GM12878 (cell line): ENCODE measurements at regions not wholly inside any gene's neighbourhood (a gene's known extent, or its start where the extent isn't known, plus 50 kb on each side); places are given as distances from the start of the nearest gene placed in this dataset.

ENCODE experiments used
- ATAC-seq: fragments of 200-7000 bp; cut with Tn5 transposase; 3 replicates; pipeline ENCODE4 v1.9.1; 2020; ENCODE audit warnings: mild to moderate bottlenecking, moderate library complexity
- BruUV-seq: library from RNA; stranded (reverse); fragments of 400-500 nt; replicated peaks from 2 replicates; lab custom pipeline; 2021; lab: Mats Ljungman, UMichigan
- CTCF ChIA-PET: fragments of 300-600 bp; sonication (Branson Sonifier 250); formaldehyde crosslinking; extraction: SDS; loops from one replicate; lab custom pipeline; 2021; ENCODE audit warnings: inconsistent platforms; lab: Yijun Ruan, JAX
- POLR2A ChIA-PET: fragments of 350-600 bp; formaldehyde crosslinking; extraction: SDS; loops from one replicate; lab custom pipeline; 2021; ENCODE audit warnings: inconsistent platforms; lab: Charles Lee
- RAD21 ChIA-PET: fragments of 300-600 bp; sonication (Branson Sonifier 250); formaldehyde crosslinking; loops from one replicate; lab custom pipeline; 2023; ENCODE audit warnings: antibody characterized with exemption; ENCODE audit not compliant: unreplicated experiment; lab: Charles Lee
- SMC1A ChIA-PET: fragments of 300-600 bp; sonication (Branson Sonifier 250); formaldehyde crosslinking; loops from one replicate; lab custom pipeline; 2023; ENCODE audit not compliant: unreplicated experiment, uncharacterized antibody; lab: Charles Lee
- DNase-seq: peaks from one replicate; pipeline ENCODE4 v3.0.0-alpha.2; 2011; ENCODE audit warnings: low read depth, low spot score
- FAIRE-seq: peaks from 3 replicates; lab custom pipeline; 2011; peaks lifted over from hg19 to GRCh38; lab: Jason Lieb, UNC
- H2AFZ ChIP-seq: 2 replicates; pipeline ENCODE4 v1.6.0; 2011; ENCODE audit warnings: low read depth, low read length, control low read depth; ENCODE audit not compliant: control insufficient read depth
- H3K27ac ChIP-seq: 2 replicates; pipeline ENCODE4 v1.5.1; 2011; ENCODE audit warnings: control low read depth; ENCODE audit not compliant: control insufficient read depth, insufficient read depth
- H3K27me3 ChIP-seq, 2 experiments: replicated peaks in 1 of 2; 2 replicates each; pipeline versions ENCODE4 v1.6.0 to v1.6.1; 2011; ENCODE audit warnings: low read length in 1 of 2; ENCODE audit not compliant: control insufficient read depth in 2 of 2, insufficient read depth in 2 of 2
- H3K36me3 ChIP-seq, 2 experiments: 2 replicates each; pipeline ENCODE4 v1.5.1; 2011; ENCODE audit warnings: low read length in 1 of 2; ENCODE audit not compliant: control insufficient read depth in 2 of 2, insufficient read depth in 2 of 2
- H3K4me1 ChIP-seq: 2 replicates; pipeline ENCODE4 v1.6.1; 2011; ENCODE audit warnings: mild to moderate bottlenecking, low read length, moderate library complexity, mixed read lengths; ENCODE audit not compliant: control insufficient read depth, insufficient read depth
- H3K4me2 ChIP-seq: 2 replicates; pipeline ENCODE4 v1.6.0; 2011; ENCODE audit warnings: control low read depth; ENCODE audit not compliant: control insufficient read depth, insufficient read depth
- H3K4me3 ChIP-seq: fragments of 200-600 bp; sonication (generic); 2 replicates; pipeline ENCODE4 v1.5.1; 2016
- H3K79me2 ChIP-seq: 2 replicates; pipeline ENCODE4 v1.6.0; 2011; ENCODE audit warnings: low read length; ENCODE audit not compliant: control insufficient read depth, insufficient read depth
- H3K9ac ChIP-seq: 2 replicates; pipeline ENCODE4 v1.8.0; 2011; ENCODE audit warnings: low read length, control low read depth, mixed read lengths; ENCODE audit not compliant: control insufficient read depth, insufficient read depth
- H3K9me3 ChIP-seq: replicated peaks from 3 replicates; pipeline ENCODE4 v1.5.1; 2011; ENCODE audit warnings: mild to moderate bottlenecking, low read length; ENCODE audit not compliant: control insufficient read depth, insufficient read depth
- H4K20me1 ChIP-seq: 2 replicates; pipeline ENCODE4 v1.6.0; 2011; ENCODE audit not compliant: control insufficient read depth, insufficient read depth
- FOS ChIP-seq: IDR thresholded peaks from 3 replicates; pipeline ENCODE4 v1.6.1; 2011; ENCODE audit warnings: borderline replicate concordance; ENCODE audit not compliant: insufficient read length; ENCODE audit errors: extremely low read depth
- HCFC1 ChIP-seq: fragments of 150-350 bp; IDR thresholded peaks from 2 replicates; pipeline ENCODE4 v1.6.1; 2014; ENCODE audit warnings: low read length
- HDAC6 ChIP-seq: fragments of 200-600 bp; sonication (generic); IDR thresholded peaks from one replicate; pipeline ENCODE4 v1.8.0; 2017; ENCODE audit warnings: antibody characterized with exemption; ENCODE audit not compliant: unreplicated experiment
- MEF2A ChIP-seq: IDR thresholded peaks from 2 replicates; pipeline ENCODE4 v1.6.1; 2011; ENCODE audit warnings: low read depth, mild to moderate bottlenecking, low read length, moderate library complexity; ENCODE audit not compliant: insufficient read depth
- MTA2 ChIP-seq: fragments of 450-650 bp; IDR thresholded peaks from 2 replicates; pipeline ENCODE4 v1.6.1; 2016; ENCODE audit warnings: low read depth, mild to moderate bottlenecking, moderate library complexity
- SMAD5 ChIP-seq: IDR thresholded peaks from 2 replicates; pipeline ENCODE4 v1.6.1; 2016; ENCODE audit warnings: antibody characterized with exemption, low read depth
- WGBS: methylation state at CpG from one replicate; pipeline ENCODE4 v1.1.6; 2016; ENCODE audit warnings: low lambda C conversion rate; ENCODE audit not compliant: insufficient replicate concordance, insufficient coverage; ENCODE audit errors: missing lambda C conversion rate; 5-methylcytosine and 5-hydroxymethylcytosine counted together
- in situ Hi-C: fragments of 300-500 bp; cut with MboI; formaldehyde crosslinking; loops from 9 replicates; pipeline ENCODE4 v1.14.3; 2018; ENCODE audit warnings: mixed read lengths
- intact Hi-C: fragments of 100-400 bp; cut with micrococcal nuclease; formaldehyde crosslinking; loops from one replicate; pipeline ENCODE4 v1.14.2; 2022; ENCODE audit not compliant: unreplicated experiment
- TF ChIP-seq, protein P1 (sequence below): IDR thresholded peaks from 2 replicates; pipeline ENCODE4 v1.6.1; 2012; ENCODE audit warnings: low read depth, low read length, improper control_type of control experiment

GRCh38 chr5:173719731-173720082 is 103.3 kb upstream of the BOD1 start:
- CTCF ChIA-PET, result interaction anchor here (0.7 kb wide), 1 partner anchor 8 kb away, joined by 3 read pairs; no protein-coding TSS in a partner anchor
- Histone ChIP-seq H3K36me3 (no peaks in the 10 kb centered on the region), H3K27me3 (no peaks in the 10 kb centered on the region), H3K79me2 (no peaks in the 10 kb centered on the region), H3K4me1 (no peaks in the 10 kb centered on the region), H3K4me2 (no peak overlapping the region), H3K27ac (no peak overlapping the region), H2AFZ (no peak overlapping the region), H3K9me3 (no peaks in the 10 kb centered on the region), H4K20me1 (no peaks in the 10 kb centered on the region), H3K9ac (no peak overlapping the region), H3K4me3 (no peak overlapping the region)
- FAIRE-seq (no peak), DNase-seq (no peak), ATAC-seq (no peak)
- in situ Hi-C loops, result no loop called here
- intact Hi-C loops, result no loop called here
- POLR2A ChIA-PET, result interaction anchor here (1.4 kb wide), 1 partner anchor 66 kb away, joined by 3 read pairs; no protein-coding TSS in a partner anchor
- BruUV-seq, result no TSS peak
- SMC1A ChIA-PET, result interaction anchor here (1.0 to 2.1 kb wide), 3 partner anchors 11 to 206 kb away, joined by 4 to 7 read pairs (median 4); no protein-coding TSS in a partner anchor
- no peak for TF ChIP-seq HCFC1
- no peak for TF ChIP-seq FOS
- no peak for TF ChIP-seq MEF2A
- no peak for TF ChIP-seq HDAC6
- no peak for TF ChIP-seq SMAD5
- RAD21 ChIA-PET, result no interaction called here
- 79% methylated on average over 10 of the region's 10 CpGs for WGBS

DNA sequence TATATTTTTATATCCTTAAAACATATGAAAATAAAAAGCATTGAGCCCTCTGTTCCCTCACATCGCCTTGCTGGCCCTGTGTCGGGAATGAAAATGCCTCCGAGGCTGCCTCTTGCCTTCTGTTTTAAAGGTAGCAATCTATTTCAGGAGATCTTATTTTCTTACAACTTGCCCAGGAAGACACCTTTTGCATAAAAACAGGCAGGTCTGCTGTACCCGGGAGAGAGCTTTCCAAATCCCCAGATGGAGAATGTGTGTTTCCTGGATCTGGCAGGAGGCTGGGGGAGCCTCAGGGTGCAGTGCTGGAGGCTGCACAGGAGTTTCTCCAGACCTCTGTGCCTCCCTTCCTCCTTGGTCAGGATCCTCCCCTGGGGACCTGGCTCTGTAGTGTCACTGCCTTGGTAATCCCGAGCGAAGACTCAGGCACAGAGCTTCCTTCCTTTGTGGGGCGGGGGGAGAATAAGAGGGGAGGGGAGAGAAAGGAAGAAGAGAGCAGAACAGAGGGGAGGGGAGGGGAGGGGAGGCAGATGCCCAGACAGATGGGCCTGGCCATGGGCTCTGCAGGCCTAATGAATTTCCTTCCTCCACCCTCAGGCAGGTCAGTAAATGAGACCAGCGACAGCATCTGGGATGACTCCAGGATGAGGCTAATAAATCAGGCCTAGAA is 104.0 kb upstream of the BOD1 start:
- SMC1A ChIA-PET, result interaction anchor here (1.4 to 2.1 kb wide), 2 partner anchors 10 to 205 kb away, joined by 4 to 7 read pairs; no protein-coding TSS in a partner anchor
- Histone ChIP-seq H3K27ac (no peak overlapping the region), H3K4me3 (no peak overlapping the region), H3K4me2 (no peak overlapping the region), H4K20me1 (no peaks in the 10 kb centered on the region), H2AFZ (no peak overlapping the region), H3K4me1 (no peaks in the 10 kb centered on the region), H3K27me3 (no peaks in the 10 kb centered on the region), H3K79me2 (no peaks in the 10 kb centered on the region), H3K9me3 (no peaks in the 10 kb centered on the region), H3K36me3 (no peaks in the 10 kb centered on the region), H3K9ac (no peak overlapping the region)
- POLR2A ChIA-PET, result no interaction called here
- DNase-seq, result no peak
- WGBS, result 51% methylated on average over 5 of the region's 8 CpGs
- CTCF ChIA-PET, result interaction anchor here (1.0 kb wide), 1 partner anchor 10 kb away, joined by 3 read pairs; no protein-coding TSS in a partner anchor
- in situ Hi-C loops, result no loop called here
- ATAC-seq, result no peak
- RAD21 ChIA-PET, result no interaction called here
- intact Hi-C loops, result no loop called here
- FAIRE-seq, result no peak
- TF ChIP-seq MTA2, result no peak
- TF ChIP-seq, protein P1, sequence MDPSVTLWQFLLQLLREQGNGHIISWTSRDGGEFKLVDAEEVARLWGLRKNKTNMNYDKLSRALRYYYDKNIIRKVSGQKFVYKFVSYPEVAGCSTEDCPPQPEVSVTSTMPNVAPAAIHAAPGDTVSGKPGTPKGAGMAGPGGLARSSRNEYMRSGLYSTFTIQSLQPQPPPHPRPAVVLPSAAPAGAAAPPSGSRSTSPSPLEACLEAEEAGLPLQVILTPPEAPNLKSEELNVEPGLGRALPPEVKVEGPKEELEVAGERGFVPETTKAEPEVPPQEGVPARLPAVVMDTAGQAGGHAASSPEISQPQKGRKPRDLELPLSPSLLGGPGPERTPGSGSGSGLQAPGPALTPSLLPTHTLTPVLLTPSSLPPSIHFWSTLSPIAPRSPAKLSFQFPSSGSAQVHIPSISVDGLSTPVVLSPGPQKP, result no peak
- TF ChIP-seq, all 136 proteins: peak for 0
- no TSS peak for BruUV-seq
